ENCODE measurements at regions not wholly inside any gene's neighbourhood (a gene's known extent, or its start where the extent isn't known, plus 50 kb on each side); places are given as distances from the start of the nearest gene placed in this dataset.

- TF ChIP-seq CTCF (IDR thresholded peaks at IDR 0.05): no peak
- TF ChIP-seq EP300 (IDR thresholded peaks at IDR 0.05): no peak
- no peak for TF ChIP-seq POLR2A (IDR thresholded peaks at IDR 0.05)
- H3K27ac ChIP-seq: no peak overlapping the region
- no peaks in the 10 kb centered on the region for H3K36me3 ChIP-seq
- intact Hi-C loops (cut with DNase I): no loop called here
- no peaks in the 10 kb centered on the region for H3K9me3 ChIP-seq
- no peak overlapping the region for H3K4me3 ChIP-seq
- H3K4me1 ChIP-seq (ENCODE audit: insufficient read depth): peaks cover 3% of the 10 kb centered on the region
- WGBS, 3 donors: 70 to 73% (median 72%) methylated on average over 7 of the region's 7 CpGs
- no peak for DNase-seq
- H3K27me3 ChIP-seq: no peaks in the 10 kb centered on the region
Observed at GRCh38 chr1:90840352-90840751, 123.2 kb upstream of the BARHL2 start.

GRCh38 chr1:90839323-90839722, 122.2 kb upstream of the BARHL2 start:
- Histone ChIP-seq H3K4me3 (no peak overlapping the region), H3K4me1 (ENCODE audit: insufficient read depth) (peaks cover 3% of the 10 kb centered on the region), H3K27ac (no peak overlapping the region), H3K36me3 (no peaks in the 10 kb centered on the region), H3K9me3 (no peaks in the 10 kb centered on the region), H3K27me3 (no peaks in the 10 kb centered on the region)
- no peak for TF ChIP-seq CTCF (IDR thresholded peaks at IDR 0.05)
- TF ChIP-seq POLR2A (IDR thresholded peaks at IDR 0.05): no peak
- TF ChIP-seq EP300 (IDR thresholded peaks at IDR 0.05): no peak
- intact Hi-C loops (cut with DNase I): no loop called here
- WGBS, 3 donors: 67 to 75% (median 71%) methylated on average over 5 of the region's 5 CpGs
- no peak for DNase-seq

- no peak overlapping the region for H3K27ac ChIP-seq
- H3K9me3 ChIP-seq: no peaks in the 10 kb centered on the region
- TF ChIP-seq CTCF (IDR thresholded peaks at IDR 0.05): no peak
- no peak for TF ChIP-seq POLR2A (IDR thresholded peaks at IDR 0.05)
- no peak for TF ChIP-seq EP300 (IDR thresholded peaks at IDR 0.05)
- intact Hi-C loops (cut with DNase I): no loop called here
- peaks cover 3% of the 10 kb centered on the region for H3K4me1 ChIP-seq (ENCODE audit: insufficient read depth)
- no peaks in the 10 kb centered on the region for H3K36me3 ChIP-seq
- no peak overlapping the region for H3K4me3 ChIP-seq
- no peak for DNase-seq
- H3K27me3 ChIP-seq: no peaks in the 10 kb centered on the region
Observed at GRCh38 chr1:90838720-90839119, 121.6 kb upstream of the BARHL2 start.

GRCh38 chr1:90837420-90837819, 120.3 kb upstream of the BARHL2 start:
- TF ChIP-seq POLR2A (IDR thresholded peaks at IDR 0.05) (no peak), CTCF (IDR thresholded peaks at IDR 0.05) (no peak), EP300 (IDR thresholded peaks at IDR 0.05) (no peak)
- peaks cover 3% of the 10 kb centered on the region for H3K4me1 ChIP-seq (ENCODE audit: insufficient read depth)
- no peak overlapping the region for H3K4me3 ChIP-seq
- H3K9me3 ChIP-seq: no peaks in the 10 kb centered on the region
- DNase-seq: no peak
- H3K27me3 ChIP-seq: no peaks in the 10 kb centered on the region
- 90 to 95% (median 92%) methylated on average over 7 of the region's 7 CpGs for WGBS, 3 donors
- H3K36me3 ChIP-seq: no peaks in the 10 kb centered on the region
- intact Hi-C loops (cut with DNase I): no loop called here
- no peak overlapping the region for H3K27ac ChIP-seq

- Histone ChIP-seq H3K27me3 (no peaks in the 10 kb centered on the region), H3K27ac (no peak overlapping the region), H3K36me3 (no peaks in the 10 kb centered on the region), H3K4me1 (ENCODE audit: insufficient read depth) (peaks cover 3% of the 10 kb centered on the region), H3K4me3 (peak overlapping the region; percentile 0), H3K9me3 (no peaks in the 10 kb centered on the region)
- WGBS, 3 donors: 12 to 37% (median 29%) methylated on average over 8 of the region's 8 CpGs
- peak in 4 of 5 donors; percentile 12 to 36 (median 22) for DNase-seq
- intact Hi-C loops (cut with DNase I): no loop called here
- TF ChIP-seq POLR2A (IDR thresholded peaks at IDR 0.05) (no peak), EP300 (IDR thresholded peaks at IDR 0.05) (no peak), CTCF (IDR thresholded peaks at IDR 0.05) (no peak)
Observed at GRCh38 chr1:90836345-90836679, 119.2 kb upstream of the BARHL2 start.

Measured in ovary (tissue), 7 donors.